ENCODE measurements at regions not wholly inside any gene's neighbourhood (a gene's known extent, or its start where the extent isn't known, plus 50 kb on each side); places are given as distances from the start of the nearest gene placed in this dataset.

- H3K27me3 ChIP-seq (replicated peaks in 1 of 4; ENCODE audit: control extremely low read depth in 1 of 4, control insufficient read depth in 3 of 4, insufficient read depth in 4 of 4, low read length in 3 of 4) = no peaks in the 10 kb centered on the region
- TF ChIP-seq EZH2 (IDR thresholded peaks at IDR 0.05; ENCODE audit: borderline replicate concordance, insufficient read depth, low read depth, low read length, poor library complexity, severe bottlenecking) (no peak), CTCF (IDR thresholded peaks at IDR 0.05) (no peak)
- no peak overlapping the region for H3K27ac Mint-ChIP-seq
- no peak overlapping the region for H3K27ac ChIP-seq (ENCODE audit: low read length in 2 of 2)
- H3K9me3 Mint-ChIP-seq (ENCODE audit: insufficient read depth) = no peaks in the 10 kb centered on the region
- no peak overlapping the region for H3K4me2 ChIP-seq (replicated peaks; ENCODE audit: low read depth, low read length, poor library complexity, severe bottlenecking)
- H3K4me1 ChIP-seq (ENCODE audit: control insufficient read depth in 2 of 2, insufficient read depth in 2 of 2, low read length in 2 of 2) = no peaks in the 10 kb centered on the region
- H3K27me3 Mint-ChIP-seq = no peaks in the 10 kb centered on the region
- no peak overlapping the region for H3K4me3 ChIP-seq (ENCODE audit: control extremely low read depth in 1 of 5, extremely low read depth in 1 of 5, insufficient read depth in 1 of 5, low read depth in 2 of 5, low read length in 4 of 5)
- no peaks in the 10 kb centered on the region for H4K20me1 ChIP-seq (ENCODE audit: control insufficient read depth, insufficient read depth, low read length, poor library complexity, severe bottlenecking)
- H3K36me3 ChIP-seq (replicated peaks in 1 of 2; ENCODE audit: control extremely low read depth in 1 of 2, control insufficient read depth in 1 of 2, extremely low read depth in 1 of 2, insufficient read depth in 2 of 2, low read length in 1 of 2) = no peaks in the 10 kb centered on the region
- DNase-seq = no peak
- no peak overlapping the region for H3K4me3 Mint-ChIP-seq
- H3K79me2 ChIP-seq (ENCODE audit: control insufficient read depth, insufficient read depth, low read length) = no peaks in the 10 kb centered on the region
- 96% methylated on average over 4 of the region's 5 CpGs for WGBS (ENCODE audit: insufficient coverage)
- no peak overlapping the region for H3K9ac ChIP-seq (ENCODE audit: low read length)
- CTCF ChIA-PET = no interaction called here
- POLR2A ChIA-PET = no interaction called here
- H2AFZ ChIP-seq (ENCODE audit: insufficient read depth, low read depth, low read length, poor library complexity, severe bottlenecking) = no peak overlapping the region
- no peak for ATAC-seq (ENCODE audit: low read depth)
- H3K9me3 ChIP-seq (ENCODE audit: control extremely low read depth in 1 of 3, control insufficient read depth in 2 of 3, insufficient read depth in 1 of 3, low read length in 2 of 3) = peaks cover 0 to 4% (median 0%) of the 10 kb centered on the region in 3 donors
- intact Hi-C loops (cut with micrococcal nuclease) = no loop called here
- no peaks in the 10 kb centered on the region for H3K4me1 Mint-ChIP-seq
Measured at GRCh38 chr7:138254444-138254843, 178.2 kb downstream of the AKR1D1 start.

DNA sequence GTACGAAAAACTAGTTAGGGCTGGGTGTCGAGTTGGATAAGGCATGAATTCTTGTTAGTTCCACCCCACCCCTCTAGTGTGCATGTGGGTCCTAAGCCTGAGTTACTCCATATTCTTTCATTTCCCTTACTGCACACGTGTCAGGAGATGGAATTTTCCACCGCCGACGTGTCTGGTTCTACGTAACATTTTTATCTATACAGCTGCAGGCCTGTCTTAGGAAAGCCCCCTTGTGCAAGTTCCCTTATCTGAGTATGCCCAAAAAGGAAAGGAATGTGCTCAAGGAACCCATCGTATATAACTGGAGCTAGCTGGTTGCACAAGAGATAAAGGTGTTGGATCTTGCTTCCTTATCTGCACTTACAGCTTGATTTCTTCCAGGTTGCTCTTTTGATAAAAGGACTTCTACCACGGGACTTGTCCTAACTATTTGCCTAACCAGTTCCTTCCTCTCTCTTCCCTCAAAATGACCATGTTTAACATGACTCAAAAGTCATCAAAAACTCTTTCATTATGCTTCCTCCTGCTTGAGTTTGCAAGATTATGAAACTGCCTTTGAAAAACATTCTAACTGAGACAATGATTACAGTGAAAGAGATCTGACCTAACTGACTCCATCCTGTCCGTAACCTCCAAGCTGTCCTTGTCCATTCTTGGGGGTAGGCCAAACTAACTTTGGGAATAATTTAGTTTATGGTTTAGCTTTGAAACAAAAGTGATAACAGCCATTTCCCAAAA lies 181.4 kb downstream of the AKR1D1 start:
- H3K9me3 Mint-ChIP-seq (ENCODE audit: insufficient read depth) = peaks cover 4% of the 10 kb centered on the region
- ATAC-seq (ENCODE audit: low read depth) (no peak), DNase-seq (no peak)
- Histone ChIP-seq H3K79me2 (ENCODE audit: control insufficient read depth, insufficient read depth, low read length) (no peaks in the 10 kb centered on the region), H4K20me1 (ENCODE audit: control insufficient read depth, insufficient read depth, low read length, poor library complexity, severe bottlenecking) (no peaks in the 10 kb centered on the region), H3K4me1 (ENCODE audit: control insufficient read depth in 2 of 2, insufficient read depth in 2 of 2, low read length in 2 of 2) (no peaks in the 10 kb centered on the region), H3K27me3 (replicated peaks in 1 of 4; ENCODE audit: control extremely low read depth in 1 of 4, control insufficient read depth in 3 of 4, insufficient read depth in 4 of 4, low read length in 3 of 4) (no peaks in the 10 kb centered on the region), H3K27ac (ENCODE audit: low read length in 2 of 2) (no peak overlapping the region), H3K9ac (ENCODE audit: low read length) (no peak overlapping the region), H2AFZ (ENCODE audit: insufficient read depth, low read depth, low read length, poor library complexity, severe bottlenecking) (peak overlapping the region; percentile 5), H3K4me2 (replicated peaks; ENCODE audit: low read depth, low read length, poor library complexity, severe bottlenecking) (no peak overlapping the region), H3K9me3 (ENCODE audit: control extremely low read depth in 1 of 3, control insufficient read depth in 2 of 3, insufficient read depth in 1 of 3, low read length in 2 of 3) (peaks cover 0 to 4% (median 0%) of the 10 kb centered on the region in 3 donors), H3K4me3 (ENCODE audit: control extremely low read depth in 1 of 5, extremely low read depth in 1 of 5, insufficient read depth in 1 of 5, low read depth in 2 of 5, low read length in 4 of 5) (no peak overlapping the region), H3K36me3 (replicated peaks in 1 of 2; ENCODE audit: control extremely low read depth in 1 of 2, control insufficient read depth in 1 of 2, extremely low read depth in 1 of 2, insufficient read depth in 2 of 2, low read length in 1 of 2) (no peaks in the 10 kb centered on the region)
- no peaks in the 10 kb centered on the region for H3K27me3 Mint-ChIP-seq
- intact Hi-C loops (cut with micrococcal nuclease) = no loop called here
- H3K4me1 Mint-ChIP-seq = no peaks in the 10 kb centered on the region
- ChIA-PET POLR2A (no interaction called here), CTCF (no interaction called here)
- 11% methylated on average over 6 of the region's 10 CpGs for WGBS (ENCODE audit: insufficient coverage)
- TF ChIP-seq EZH2 (IDR thresholded peaks at IDR 0.05; ENCODE audit: borderline replicate concordance, insufficient read depth, low read depth, low read length, poor library complexity, severe bottlenecking) = no peak
- no peak for TF ChIP-seq CTCF (IDR thresholded peaks at IDR 0.05)
- H3K27ac Mint-ChIP-seq = no peak overlapping the region
- H3K4me3 Mint-ChIP-seq = no peak overlapping the region
